ENCODE measurements at regions not wholly inside any gene's neighbourhood (a gene's known extent, or its start where the extent isn't known, plus 50 kb on each side); places are given as distances from the start of the nearest gene placed in this dataset.

DNA sequence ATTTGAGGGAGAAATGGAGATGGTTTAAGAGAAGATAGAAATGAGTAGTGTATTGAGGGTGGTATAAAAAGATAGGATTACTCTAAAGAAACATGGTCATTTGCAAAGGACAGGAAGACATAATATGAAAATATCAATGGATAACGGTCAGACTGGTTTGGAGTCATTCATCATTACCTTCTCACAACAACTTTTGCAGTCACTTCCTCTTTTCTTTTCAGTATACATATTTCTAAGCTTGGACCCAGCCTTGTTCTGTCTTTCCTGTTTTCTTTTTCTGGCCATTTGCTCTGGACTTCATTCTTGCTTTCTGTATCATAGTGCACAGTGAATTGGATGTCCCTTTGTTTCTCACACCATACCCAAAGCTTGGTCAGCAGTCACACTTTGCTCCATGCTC is 966.5 kb upstream of the TYRP1 start:
- no peak for TF ChIP-seq EZH2 (IDR thresholded peaks at IDR 0.05; ENCODE audit: borderline replicate concordance, insufficient read depth, low read depth, low read length, poor library complexity, severe bottlenecking)
- TF ChIP-seq, protein P1, sequence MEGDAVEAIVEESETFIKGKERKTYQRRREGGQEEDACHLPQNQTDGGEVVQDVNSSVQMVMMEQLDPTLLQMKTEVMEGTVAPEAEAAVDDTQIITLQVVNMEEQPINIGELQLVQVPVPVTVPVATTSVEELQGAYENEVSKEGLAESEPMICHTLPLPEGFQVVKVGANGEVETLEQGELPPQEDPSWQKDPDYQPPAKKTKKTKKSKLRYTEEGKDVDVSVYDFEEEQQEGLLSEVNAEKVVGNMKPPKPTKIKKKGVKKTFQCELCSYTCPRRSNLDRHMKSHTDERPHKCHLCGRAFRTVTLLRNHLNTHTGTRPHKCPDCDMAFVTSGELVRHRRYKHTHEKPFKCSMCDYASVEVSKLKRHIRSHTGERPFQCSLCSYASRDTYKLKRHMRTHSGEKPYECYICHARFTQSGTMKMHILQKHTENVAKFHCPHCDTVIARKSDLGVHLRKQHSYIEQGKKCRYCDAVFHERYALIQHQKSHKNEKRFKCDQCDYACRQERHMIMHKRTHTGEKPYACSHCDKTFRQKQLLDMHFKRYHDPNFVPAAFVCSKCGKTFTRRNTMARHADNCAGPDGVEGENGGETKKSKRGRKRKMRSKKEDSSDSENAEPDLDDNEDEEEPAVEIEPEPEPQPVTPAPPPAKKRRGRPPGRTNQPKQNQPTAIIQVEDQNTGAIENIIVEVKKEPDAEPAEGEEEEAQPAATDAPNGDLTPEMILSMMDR (IDR thresholded peaks at IDR 0.05): no peak
- no peak for ATAC-seq (ENCODE audit: low read depth)
- Mint-ChIP-seq H3K4me1 (no peaks in the 10 kb centered on the region), H3K27ac (no peak overlapping the region), H3K4me3 (no peak overlapping the region), H3K27me3 (no peaks in the 10 kb centered on the region), H3K9me3 (ENCODE audit: insufficient read depth) (peaks cover 2% of the 10 kb centered on the region)
- 20% methylated on average over 1 of the region's 1 CpG for WGBS (ENCODE audit: insufficient coverage)
- H2AFZ ChIP-seq (ENCODE audit: insufficient read depth, low read depth, low read length, poor library complexity, severe bottlenecking): no peak overlapping the region
- H3K9ac ChIP-seq (ENCODE audit: low read length): no peak overlapping the region
- H3K4me1 ChIP-seq (ENCODE audit: control insufficient read depth in 2 of 2, insufficient read depth in 2 of 2, low read length in 2 of 2): no peaks in the 10 kb centered on the region
- intact Hi-C loops (cut with micrococcal nuclease): no loop called here
- ChIA-PET CTCF (no interaction called here), POLR2A (no interaction called here)
- no peak overlapping the region for H3K4me2 ChIP-seq (replicated peaks; ENCODE audit: low read depth, low read length, poor library complexity, severe bottlenecking)
- DNase-seq: no peak
- H3K9me3 ChIP-seq (ENCODE audit: control extremely low read depth in 1 of 3, control insufficient read depth in 2 of 3, insufficient read depth in 1 of 3, low read length in 2 of 3): no peaks in the 10 kb centered on the region
- H3K27me3 ChIP-seq (replicated peaks in 1 of 4; ENCODE audit: control extremely low read depth in 1 of 4, control insufficient read depth in 3 of 4, insufficient read depth in 4 of 4, low read length in 3 of 4): no peaks in the 10 kb centered on the region
- no peaks in the 10 kb centered on the region for H3K36me3 ChIP-seq (replicated peaks in 1 of 2; ENCODE audit: control extremely low read depth in 1 of 2, control insufficient read depth in 1 of 2, extremely low read depth in 1 of 2, insufficient read depth in 2 of 2, low read length in 1 of 2)
- no peaks in the 10 kb centered on the region for H4K20me1 ChIP-seq (ENCODE audit: control insufficient read depth, insufficient read depth, low read length, poor library complexity, severe bottlenecking)
- no peak overlapping the region for H3K27ac ChIP-seq (ENCODE audit: low read length in 2 of 2)
- H3K4me3 ChIP-seq (ENCODE audit: control extremely low read depth in 1 of 5, extremely low read depth in 1 of 5, insufficient read depth in 1 of 5, low read depth in 2 of 5, low read length in 4 of 5): no peak overlapping the region
- H3K79me2 ChIP-seq (ENCODE audit: control insufficient read depth, insufficient read depth, low read length): no peaks in the 10 kb centered on the region

DNA sequence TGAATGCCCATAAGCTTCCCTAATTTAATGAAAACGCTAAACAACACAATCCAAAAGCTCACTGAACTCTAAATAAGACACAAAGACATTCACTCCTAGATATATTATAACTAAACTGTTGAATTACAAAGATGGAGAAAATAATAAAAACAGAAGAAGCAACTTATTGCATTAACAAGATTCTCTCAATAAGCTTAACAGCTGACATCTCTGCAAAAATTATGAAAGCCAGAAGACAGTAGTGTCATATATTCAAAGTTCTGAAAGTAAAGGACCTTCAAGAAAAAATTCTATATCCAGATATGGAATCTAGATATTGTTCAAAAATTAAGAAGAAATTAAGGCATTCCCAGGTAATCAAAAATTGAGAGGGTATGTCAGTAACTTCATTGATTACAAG is 957.8 kb upstream of the TYRP1 start:
- intact Hi-C loops (cut with micrococcal nuclease): no loop called here
- Histone ChIP-seq H2AFZ (ENCODE audit: insufficient read depth, low read depth, low read length, poor library complexity, severe bottlenecking) (no peak overlapping the region), H3K27ac (ENCODE audit: low read length in 2 of 2) (no peak overlapping the region), H3K9ac (ENCODE audit: low read length) (no peak overlapping the region), H3K4me3 (ENCODE audit: control extremely low read depth in 1 of 5, extremely low read depth in 1 of 5, insufficient read depth in 1 of 5, low read depth in 2 of 5, low read length in 4 of 5) (no peak overlapping the region), H4K20me1 (ENCODE audit: control insufficient read depth, insufficient read depth, low read length, poor library complexity, severe bottlenecking) (no peaks in the 10 kb centered on the region), H3K36me3 (replicated peaks in 1 of 2; ENCODE audit: control extremely low read depth in 1 of 2, control insufficient read depth in 1 of 2, extremely low read depth in 1 of 2, insufficient read depth in 2 of 2, low read length in 1 of 2) (no peaks in the 10 kb centered on the region), H3K9me3 (ENCODE audit: control extremely low read depth in 1 of 3, control insufficient read depth in 2 of 3, insufficient read depth in 1 of 3, low read length in 2 of 3) (no peaks in the 10 kb centered on the region), H3K4me1 (ENCODE audit: control insufficient read depth in 2 of 2, insufficient read depth in 2 of 2, low read length in 2 of 2) (no peaks in the 10 kb centered on the region), H3K27me3 (replicated peaks in 1 of 4; ENCODE audit: control extremely low read depth in 1 of 4, control insufficient read depth in 3 of 4, insufficient read depth in 4 of 4, low read length in 3 of 4) (no peaks in the 10 kb centered on the region), H3K4me2 (replicated peaks; ENCODE audit: low read depth, low read length, poor library complexity, severe bottlenecking) (no peak overlapping the region), H3K79me2 (ENCODE audit: control insufficient read depth, insufficient read depth, low read length) (no peaks in the 10 kb centered on the region)
- no peak for ATAC-seq (ENCODE audit: low read depth)
- H3K9me3 Mint-ChIP-seq (ENCODE audit: insufficient read depth): peaks cover 4% of the 10 kb centered on the region
- no peak for DNase-seq
- no peaks in the 10 kb centered on the region for H3K4me1 Mint-ChIP-seq
- ChIA-PET CTCF (no interaction called here), POLR2A (no interaction called here)
- H3K4me3 Mint-ChIP-seq: no peak overlapping the region
- no CpG with 5 or more reads among the region's 1 CpG for WGBS (ENCODE audit: insufficient coverage)
- no peak overlapping the region for H3K27ac Mint-ChIP-seq
- no peaks in the 10 kb centered on the region for H3K27me3 Mint-ChIP-seq
- TF ChIP-seq, protein P1 (IDR thresholded peaks at IDR 0.05): no peak
- no peak for TF ChIP-seq EZH2 (IDR thresholded peaks at IDR 0.05; ENCODE audit: borderline replicate concordance, insufficient read depth, low read depth, low read length, poor library complexity, severe bottlenecking)

All from B cell (primary cell).